HCT116 (cell line): ENCODE measurements at regions not wholly inside any gene's neighbourhood (a gene's known extent, or its start where the extent isn't known, plus 50 kb on each side); places are given as distances from the start of the nearest gene placed in this dataset.

Experiments
- ATAC-seq: fragments of 200-7000 bp; cut with Tn5 transposase; 2 replicates; pipeline ENCODE4 v1.9.1; 2020; ENCODE audit warnings: mild to moderate bottlenecking, moderate library complexity
- BruUV-seq: library from RNA; stranded (reverse); fragments of 400-500 nt; replicated peaks from 2 replicates; lab custom pipeline; 2021; lab: Mats Ljungman, UMichigan
- CTCF ChIA-PET: fragments of 300-600 bp; sonication (Branson Sonifier 250); formaldehyde crosslinking; loops from one replicate; lab custom pipeline; 2021; ENCODE audit warnings: antibody characterized with exemption; lab: Charles Lee
- POLR2A ChIA-PET: fragments of 300-600, 350-600 bp; sonication (Branson Sonifier 250); formaldehyde crosslinking; loops from one replicate; lab custom pipeline; 2021; ENCODE audit warnings: antibody characterized with exemption; lab: Charles Lee
- RAD21 ChIA-PET, 2 experiments: fragments of 300-600 bp; sonication (Branson Sonifier 250); formaldehyde crosslinking; loops; one replicate each; lab custom pipeline; 2023; ENCODE audit warnings: low total read pairs in 2 of 2; ENCODE audit not compliant: uncharacterized antibody in 2 of 2, unreplicated experiment in 2 of 2, low non-redundant PET in 1 of 2; lab: Charles Lee
- DNase-seq: peaks from one replicate; pipeline ENCODE4 v3.0.0-alpha.2; 2010; ENCODE audit warnings: low read depth, low spot score
- H2AFZ ChIP-seq: fragments of 200-600 bp; shearing (Covaris generic), sonication (generic); 2 replicates; pipeline ENCODE4 v1.6.1; 2017; ENCODE audit warnings: low read depth, mixed run types, mixed read lengths, antibody characterized with exemption, low read length; ENCODE audit not compliant: poor library complexity, severe bottlenecking
- H3K27ac ChIP-seq: 2 replicates; pipeline ENCODE4 v1.5.1; 2012; ENCODE audit warnings: low read depth, low read length
- H3K27me3 ChIP-seq: fragments of 200-600 bp; sonication (generic); 2 replicates; pipeline ENCODE4 v1.6.1; 2016; ENCODE audit warnings: mixed run types, low read length, mixed read lengths; ENCODE audit not compliant: insufficient read depth
- H3K36me3 ChIP-seq, 2 experiments: fragments of 200-500 bp in 1 of 2; fragments of 200-600 bp in 1 of 2; sonication (Bioruptor generic) in 1 of 2; sonication (generic) in 1 of 2; 2 replicates each; pipeline versions ENCODE4 v1.5.1 to v1.6.1; 2014 to 2016; ENCODE audit warnings: low read length in 2 of 2, inconsistent platforms in 1 of 2, mixed read lengths in 1 of 2, mixed run types in 1 of 2; ENCODE audit not compliant: insufficient read depth in 2 of 2, control insufficient read depth in 1 of 2
- H3K4me1 ChIP-seq, 2 experiments: fragments of 200-600 bp in 1 of 2; sonication (generic) in 1 of 2; 2 replicates each; pipeline versions ENCODE4 v1.5.1 to v1.6.1; 2012 to 2017; ENCODE audit warnings: low read length in 2 of 2, inconsistent platforms in 1 of 2, mild to moderate bottlenecking in 1 of 2, mixed read lengths in 1 of 2, mixed run types in 1 of 2, moderate library complexity in 1 of 2; ENCODE audit not compliant: insufficient read depth in 2 of 2, control insufficient read depth in 1 of 2
- H3K4me2 ChIP-seq: fragments of 200-600 bp; sonication (generic); 2 replicates; pipeline ENCODE4 v1.6.1; 2017; ENCODE audit warnings: mixed run types, low read length, mixed read lengths
- H3K4me3 ChIP-seq, 2 experiments: fragments of 200-600 bp in 1 of 2; sonication (generic) in 1 of 2; replicated peaks in 1 of 2; 2 replicates each; pipeline ENCODE4 v1.5.1; 2011 to 2016; ENCODE audit warnings: low read length in 2 of 2, control low read depth in 1 of 2, low read depth in 1 of 2, mild to moderate bottlenecking in 1 of 2, mixed read lengths in 1 of 2, mixed run types in 1 of 2
- H3K79me2 ChIP-seq: fragments of 200-600 bp; sonication (generic); 2 replicates; pipeline ENCODE4 v1.6.1; 2017; ENCODE audit warnings: mild to moderate bottlenecking, mixed run types, low read length, moderate library complexity, mixed read lengths; ENCODE audit not compliant: insufficient read depth
- H3K9ac ChIP-seq: fragments of 200-600 bp; sonication (generic); 2 replicates; pipeline ENCODE4 v1.6.1; 2016; ENCODE audit warnings: low read length, mixed read lengths
- H3K9me2 ChIP-seq: fragments of 200-600 bp; sonication (generic), shearing (Covaris generic); 2 replicates; pipeline ENCODE4 v1.6.1; 2017; ENCODE audit warnings: mixed run types, mild to moderate bottlenecking, moderate library complexity; ENCODE audit not compliant: insufficient read depth
- H3K9me3 ChIP-seq, 2 experiments: fragments of 200-500 bp in 1 of 2; fragments of 200-600 bp in 1 of 2; sonication (Bioruptor generic) in 1 of 2; sonication (generic) in 1 of 2; 2 replicates each; pipeline ENCODE4 v1.6.1; 2014 to 2017; ENCODE audit warnings: low read length in 2 of 2, mixed read lengths in 2 of 2, inconsistent platforms in 1 of 2, low read depth in 1 of 2, mild to moderate bottlenecking in 1 of 2, mixed run types in 1 of 2, moderate library complexity in 1 of 2; ENCODE audit not compliant: control insufficient read depth in 1 of 2, insufficient read depth in 1 of 2
- H4K20me1 ChIP-seq: fragments of 200-600 bp; sonication (generic), shearing (Covaris generic); 2 replicates; pipeline ENCODE4 v1.6.1; 2017; ENCODE audit warnings: mixed run types, mild to moderate bottlenecking, moderate library complexity; ENCODE audit not compliant: insufficient read depth
- ATF3 ChIP-seq: IDR thresholded peaks from 2 replicates; pipeline ENCODE4 v1.6.1; 2012
- CBX3 ChIP-seq: IDR thresholded peaks from 2 replicates; pipeline ENCODE4 v1.6.1; 2012; ENCODE audit warnings: low read depth
- CEBPB ChIP-seq: IDR thresholded peaks from 2 replicates; pipeline ENCODE4 v1.6.1; 2012; ENCODE audit warnings: low read depth
- ELF1 ChIP-seq: IDR thresholded peaks from 2 replicates; pipeline ENCODE4 v1.6.1; 2012; ENCODE audit warnings: low read depth, borderline replicate concordance
- EZH2 ChIP-seq: fragments of 200-600 bp; sonication (generic); IDR thresholded peaks from 2 replicates; pipeline ENCODE4 v1.6.1; 2017; ENCODE audit warnings: antibody characterized with exemption, mixed run types
- EZH2phosphoT487 ChIP-seq: fragments of 200-600 bp; IDR thresholded peaks from 2 replicates; pipeline ENCODE4 v1.6.1; 2018; ENCODE audit warnings: antibody characterized with exemption, borderline replicate concordance
- MAX ChIP-seq: IDR thresholded peaks from 2 replicates; pipeline ENCODE4 v1.6.1; 2012
- POLR2A ChIP-seq: IDR thresholded peaks from 2 replicates; pipeline ENCODE4 v1.7.0; 2011; ENCODE audit warnings: borderline replicate concordance; ENCODE audit not compliant: insufficient read depth, insufficient read length; ENCODE audit errors: extremely low read depth
- REST ChIP-seq: IDR thresholded peaks from 2 replicates; pipeline ENCODE4 v1.6.1; 2012; ENCODE audit warnings: low read depth
- SIN3A ChIP-seq: IDR thresholded peaks from 2 replicates; pipeline ENCODE4 v1.6.1; 2012; ENCODE audit warnings: low read depth
- SP1 ChIP-seq: IDR thresholded peaks from 2 replicates; pipeline ENCODE4 v1.6.1; 2012; ENCODE audit warnings: low read depth
- SRF ChIP-seq: IDR thresholded peaks from 2 replicates; pipeline ENCODE4 v1.6.1; 2012; ENCODE audit warnings: low read depth
- TCF7L2 ChIP-seq: IDR thresholded peaks from 2 replicates; pipeline ENCODE4 v1.7.0; 2011; ENCODE audit warnings: borderline replicate concordance, inconsistent platforms; ENCODE audit not compliant: insufficient read depth, insufficient read length; ENCODE audit errors: extremely low read depth
- YY1 ChIP-seq: IDR thresholded peaks from 2 replicates; pipeline ENCODE4 v1.6.1; 2011; ENCODE audit warnings: low read length, low read depth, moderate library complexity, mild to moderate bottlenecking; ENCODE audit not compliant: insufficient replicate concordance; ENCODE audit errors: extremely low read depth
- ZFX ChIP-seq: fragments of 450-650 bp; IDR thresholded peaks from 2 replicates; pipeline ENCODE4 v1.6.1; 2017
- intact Hi-C: fragments of 100-400 bp; cut with micrococcal nuclease; formaldehyde crosslinking; loops from 2 replicates; pipeline ENCODE4 v1.10.0; 2022

- H3K9me2 ChIP-seq, result no peaks in the 10 kb centered on the region
- no peaks in the 10 kb centered on the region for H3K4me1 ChIP-seq
- H3K27ac ChIP-seq, result no peak overlapping the region
- H2AFZ ChIP-seq, result no peak overlapping the region
- POLR2A ChIA-PET, result no interaction called here
- no TSS peak for BruUV-seq
- ATAC-seq (no peak), DNase-seq (no peak)
- H4K20me1 ChIP-seq, result no peaks in the 10 kb centered on the region
- H3K36me3 ChIP-seq, result no peaks in the 10 kb centered on the region
- H3K9ac ChIP-seq, result no peak overlapping the region
- RAD21 ChIA-PET, result no interaction called here
- CTCF ChIA-PET, result no interaction called here
- no peaks in the 10 kb centered on the region for H3K9me3 ChIP-seq
- intact Hi-C loops, result no loop called here
- H3K79me2 ChIP-seq, result no peaks in the 10 kb centered on the region
- no peaks in the 10 kb centered on the region for H3K27me3 ChIP-seq
- TF ChIP-seq POLR2A (no peak), ELF1 (no peak), EZH2 (no peak), SIN3A (no peak), SRF (no peak), CBX3 (no peak), REST (no peak), TCF7L2 (no peak), CEBPB (no peak), ZFX (no peak), YY1 (no peak), ATF3 (no peak), EZH2phosphoT487 (no peak), MAX (no peak), SP1 (no peak)
- H3K4me2 ChIP-seq, result no peak overlapping the region
- no peak overlapping the region for H3K4me3 ChIP-seq
These were observed 167.2 kb downstream of the LMO4 start for GRCh38 chr1:87495870-87496269.
